D721Med (cell line): ENCODE measurements at regions not wholly inside any gene's neighbourhood (a gene's known extent, or its start where the extent isn't known, plus 50 kb on each side); places are given as distances from the start of the nearest gene placed in this dataset.

Experiments
- DNase-seq: peaks from one replicate; pipeline ENCODE4 v3.0.0; 2011; ENCODE audit warnings: low spot score; ENCODE audit not compliant: insufficient read length
- FAIRE-seq: peaks from 2 replicates; lab custom pipeline; 2011; peaks lifted over from hg19 to GRCh38; lab: Jason Lieb, UNC
- TF ChIP-seq, protein P1 (sequence below): IDR thresholded peaks from 2 replicates; pipeline ENCODE4 v1.5.1; 2012; ENCODE audit warnings: mild to moderate bottlenecking, control low read depth; ENCODE audit not compliant: insufficient read depth; ENCODE audit errors: missing control alignments

DNA sequence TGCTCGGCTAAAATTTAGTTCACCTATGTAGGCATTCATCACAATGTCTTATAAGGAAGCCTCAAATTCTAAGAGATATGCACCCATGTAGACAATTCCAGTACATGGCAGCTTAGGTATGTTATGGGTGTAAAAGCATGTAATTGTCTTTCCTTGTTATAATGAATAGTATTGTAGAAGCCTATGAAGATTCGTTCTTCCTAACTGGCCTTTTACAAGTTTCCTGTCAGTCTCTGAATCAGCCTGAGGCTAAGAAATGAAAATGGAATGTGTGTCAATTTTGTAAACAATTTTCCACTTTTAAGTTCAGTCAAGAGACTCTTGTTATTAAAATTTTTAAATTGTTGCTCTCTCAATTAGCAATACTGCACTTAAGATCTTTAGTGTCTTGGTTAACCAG is 189.9 kb upstream of the GALNT5 start:
- DNase-seq = no peak
- no peak for FAIRE-seq
- TF ChIP-seq, protein P1, sequence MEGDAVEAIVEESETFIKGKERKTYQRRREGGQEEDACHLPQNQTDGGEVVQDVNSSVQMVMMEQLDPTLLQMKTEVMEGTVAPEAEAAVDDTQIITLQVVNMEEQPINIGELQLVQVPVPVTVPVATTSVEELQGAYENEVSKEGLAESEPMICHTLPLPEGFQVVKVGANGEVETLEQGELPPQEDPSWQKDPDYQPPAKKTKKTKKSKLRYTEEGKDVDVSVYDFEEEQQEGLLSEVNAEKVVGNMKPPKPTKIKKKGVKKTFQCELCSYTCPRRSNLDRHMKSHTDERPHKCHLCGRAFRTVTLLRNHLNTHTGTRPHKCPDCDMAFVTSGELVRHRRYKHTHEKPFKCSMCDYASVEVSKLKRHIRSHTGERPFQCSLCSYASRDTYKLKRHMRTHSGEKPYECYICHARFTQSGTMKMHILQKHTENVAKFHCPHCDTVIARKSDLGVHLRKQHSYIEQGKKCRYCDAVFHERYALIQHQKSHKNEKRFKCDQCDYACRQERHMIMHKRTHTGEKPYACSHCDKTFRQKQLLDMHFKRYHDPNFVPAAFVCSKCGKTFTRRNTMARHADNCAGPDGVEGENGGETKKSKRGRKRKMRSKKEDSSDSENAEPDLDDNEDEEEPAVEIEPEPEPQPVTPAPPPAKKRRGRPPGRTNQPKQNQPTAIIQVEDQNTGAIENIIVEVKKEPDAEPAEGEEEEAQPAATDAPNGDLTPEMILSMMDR = no peak

DNA sequence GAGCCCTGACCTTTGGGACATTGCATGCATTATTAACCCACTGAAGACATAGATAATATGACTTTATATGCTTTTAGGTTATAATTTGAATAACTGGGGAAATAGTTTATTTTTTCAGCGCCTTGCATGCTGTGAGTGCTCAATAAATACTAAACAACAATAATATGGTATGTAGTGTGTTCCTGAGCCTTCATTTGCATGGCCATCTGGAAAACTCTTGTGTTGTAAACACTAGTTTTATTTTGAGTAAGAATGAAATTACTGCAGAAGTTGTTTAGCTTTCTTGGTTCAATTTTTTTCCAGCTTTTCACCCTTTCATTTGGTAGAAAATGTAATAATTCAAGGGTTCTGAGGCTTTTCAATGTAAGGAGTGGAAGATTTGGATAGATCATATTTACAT is 189.3 kb upstream of the GALNT5 start:
- DNase-seq (no peak), FAIRE-seq (no peak)
- TF ChIP-seq, protein P1 = no peak

DNA sequence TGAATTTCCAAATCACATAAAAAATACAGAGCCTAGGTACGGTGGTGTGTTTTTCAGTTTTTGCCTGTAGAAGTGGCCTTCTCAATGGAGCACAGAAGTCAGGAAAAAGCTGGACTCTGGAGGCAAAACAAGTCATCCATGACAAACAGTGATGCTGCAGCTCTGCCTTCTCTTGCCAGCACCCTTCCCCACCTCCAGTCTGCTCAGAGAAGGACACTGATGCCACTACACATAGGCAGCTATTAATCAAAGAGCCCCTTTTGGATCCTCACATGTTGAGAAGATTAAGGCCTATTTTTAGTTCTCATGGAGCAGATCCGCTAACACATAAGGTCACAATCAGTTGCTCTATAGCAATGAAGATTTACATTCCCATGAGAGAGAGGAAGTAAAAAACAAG is 181.6 kb upstream of the GALNT5 start:
- DNase-seq (no peak), FAIRE-seq (no peak)
- TF ChIP-seq, protein P1 = no peak

DNA sequence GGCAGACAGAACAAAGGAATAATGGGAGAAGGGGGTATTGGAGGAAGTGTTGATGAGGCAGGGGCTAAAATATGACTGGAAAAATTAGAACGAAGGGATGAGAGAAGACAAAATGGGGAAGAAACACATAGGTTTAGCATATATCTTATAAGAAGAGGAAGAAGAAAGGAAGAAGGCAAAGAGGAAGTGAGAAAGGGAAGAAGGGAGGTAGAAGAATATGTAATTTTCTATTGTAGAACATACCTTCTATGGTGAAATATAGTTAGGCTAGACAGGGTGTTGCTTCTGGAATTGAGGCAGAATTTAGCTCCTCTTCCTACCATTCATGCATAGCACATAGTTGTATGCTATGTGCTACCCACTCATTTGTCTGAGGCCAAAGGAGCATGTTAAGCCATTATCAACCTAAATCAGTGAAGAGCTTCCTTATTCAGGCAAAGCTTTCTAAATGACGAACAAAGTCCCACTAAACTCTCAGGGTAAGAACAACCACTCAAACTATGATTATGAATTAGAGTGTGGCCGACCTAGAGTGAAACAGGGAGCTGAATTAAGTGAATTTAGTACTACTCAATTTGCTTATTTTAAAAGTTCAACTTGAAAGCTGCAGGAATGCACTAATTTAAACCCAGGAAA is 180.9 kb upstream of the GALNT5 start:
- FAIRE-seq (no peak), DNase-seq (no peak)
- TF ChIP-seq, protein P1 = no peak

DNA sequence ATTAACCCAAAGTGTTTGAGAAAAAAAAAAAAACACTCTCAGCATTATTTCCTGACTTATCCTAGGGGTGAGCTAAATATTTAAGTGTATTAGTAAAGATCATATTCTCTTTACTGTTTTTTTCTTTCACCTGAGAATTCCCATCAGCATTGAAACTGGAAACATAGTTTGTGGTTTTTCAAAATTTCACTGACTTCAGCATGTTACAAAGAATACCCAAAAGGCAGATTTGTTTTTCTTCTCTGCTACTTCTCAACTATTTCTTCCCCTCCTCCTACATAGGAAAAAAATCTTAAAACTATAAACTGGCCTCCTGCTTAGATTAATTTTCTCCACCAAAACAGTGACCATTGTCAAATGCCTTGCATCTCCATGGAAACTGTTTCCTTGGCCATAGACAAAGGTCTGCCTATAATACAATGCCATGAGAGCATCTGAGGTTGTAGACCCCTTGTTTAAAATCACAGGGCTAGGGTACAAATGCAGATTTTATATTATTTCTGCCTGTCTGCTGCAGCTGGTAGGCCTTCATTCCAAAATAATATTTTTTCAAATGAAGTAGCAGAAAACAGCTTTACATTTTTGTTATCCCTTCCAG is 179.7 kb upstream of the GALNT5 start:
- DNase-seq (no peak), FAIRE-seq (no peak)
- TF ChIP-seq, protein P1 = no peak

DNA sequence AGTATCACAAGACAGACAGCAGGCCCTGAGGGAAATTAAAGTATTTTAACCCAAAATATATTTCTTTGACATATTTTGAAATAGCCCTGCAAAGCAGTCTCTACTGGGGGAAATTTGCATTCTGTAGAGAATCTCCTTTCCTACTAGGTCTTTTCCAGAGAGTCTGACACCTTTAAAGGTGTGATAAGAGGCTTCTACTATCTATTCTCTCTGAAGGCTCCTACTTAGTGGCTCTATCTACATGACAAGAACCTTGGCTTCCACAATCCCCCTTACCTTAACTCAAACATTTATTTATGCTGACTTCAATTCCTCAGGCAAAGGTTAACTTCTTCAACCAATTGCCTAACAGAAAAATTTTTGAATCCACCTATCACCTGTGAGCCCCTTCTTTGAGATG is 174.6 kb upstream of the GALNT5 start:
- DNase-seq = no peak
- FAIRE-seq = no peak
- TF ChIP-seq, protein P1 = no peak

DNA sequence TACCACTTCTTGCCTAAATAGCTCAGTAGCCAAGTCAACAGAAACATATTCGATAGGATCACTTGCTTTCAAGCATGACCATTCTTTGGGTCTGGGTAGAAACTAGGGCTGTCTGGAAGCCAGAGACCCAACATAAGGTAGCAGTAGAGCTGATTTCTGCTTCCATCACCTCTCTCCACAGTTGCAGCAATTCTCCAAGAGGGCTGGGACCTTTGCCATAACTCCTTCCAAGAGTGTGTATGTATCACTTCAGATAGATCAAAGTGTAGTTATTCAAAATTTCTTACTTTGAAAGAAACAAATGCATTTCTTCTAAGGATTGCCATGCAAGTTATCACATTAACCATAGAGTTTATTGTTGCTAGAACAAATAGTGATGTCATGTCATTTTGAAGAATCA is 172.0 kb upstream of the GALNT5 start:
- no peak for FAIRE-seq

More for the DNA sequence above, 172.0 kb upstream of the GALNT5 start:
- no peak for DNase-seq
- TF ChIP-seq, protein P1 = no peak
